ENCODE measurements at regions not wholly inside any gene's neighbourhood (a gene's known extent, or its start where the extent isn't known, plus 50 kb on each side); places are given as distances from the start of the nearest gene placed in this dataset.

DNA sequence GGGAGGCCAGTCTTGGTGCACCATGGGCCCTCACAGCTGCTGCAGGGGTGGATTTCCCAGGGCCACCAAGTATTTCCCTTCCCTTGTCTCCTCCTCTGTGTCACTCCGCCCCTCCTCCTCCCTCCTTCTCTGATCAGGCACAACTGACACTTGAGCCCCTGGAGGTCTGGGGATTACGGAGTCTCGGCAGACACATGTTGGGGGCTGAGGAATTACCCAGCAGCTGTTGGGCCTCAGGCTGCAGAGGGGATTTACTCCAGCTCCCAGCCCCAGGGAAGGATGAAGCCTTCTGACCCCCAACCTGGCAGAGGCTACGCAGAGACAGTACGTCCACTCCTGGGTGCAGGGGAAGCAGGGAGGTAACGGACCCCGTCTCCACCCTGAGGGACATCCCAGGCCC is 420.5 kb upstream of the SULF2 start:
- TF ChIP-seq, protein P1, sequence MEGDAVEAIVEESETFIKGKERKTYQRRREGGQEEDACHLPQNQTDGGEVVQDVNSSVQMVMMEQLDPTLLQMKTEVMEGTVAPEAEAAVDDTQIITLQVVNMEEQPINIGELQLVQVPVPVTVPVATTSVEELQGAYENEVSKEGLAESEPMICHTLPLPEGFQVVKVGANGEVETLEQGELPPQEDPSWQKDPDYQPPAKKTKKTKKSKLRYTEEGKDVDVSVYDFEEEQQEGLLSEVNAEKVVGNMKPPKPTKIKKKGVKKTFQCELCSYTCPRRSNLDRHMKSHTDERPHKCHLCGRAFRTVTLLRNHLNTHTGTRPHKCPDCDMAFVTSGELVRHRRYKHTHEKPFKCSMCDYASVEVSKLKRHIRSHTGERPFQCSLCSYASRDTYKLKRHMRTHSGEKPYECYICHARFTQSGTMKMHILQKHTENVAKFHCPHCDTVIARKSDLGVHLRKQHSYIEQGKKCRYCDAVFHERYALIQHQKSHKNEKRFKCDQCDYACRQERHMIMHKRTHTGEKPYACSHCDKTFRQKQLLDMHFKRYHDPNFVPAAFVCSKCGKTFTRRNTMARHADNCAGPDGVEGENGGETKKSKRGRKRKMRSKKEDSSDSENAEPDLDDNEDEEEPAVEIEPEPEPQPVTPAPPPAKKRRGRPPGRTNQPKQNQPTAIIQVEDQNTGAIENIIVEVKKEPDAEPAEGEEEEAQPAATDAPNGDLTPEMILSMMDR (IDR thresholded peaks at IDR 0.05; ENCODE audit: insufficient read depth in 1 of 2, low read depth in 1 of 2, low read length in 1 of 2, severe bottlenecking in 1 of 2, unreplicated experiment in 1 of 2): no peak
- Histone ChIP-seq H3K4me1 (no peaks in the 10 kb centered on the region), H3K27me3 (replicated peaks; ENCODE audit: control insufficient read depth, insufficient read depth, low read length) (no peaks in the 10 kb centered on the region), H3K4me3 (ENCODE audit: low read depth, low read length) (no peak overlapping the region), H3K36me3 (ENCODE audit: control insufficient read depth, insufficient read depth, low read length) (no peaks in the 10 kb centered on the region), H3K9me3 (no peaks in the 10 kb centered on the region)
- Mint-ChIP-seq H3K36me3 (ENCODE audit: insufficient read depth, unreplicated experiment) (no peaks in the 10 kb centered on the region), H3K27ac (ENCODE audit: unreplicated experiment) (no peak overlapping the region), H3K9me3 (ENCODE audit: unreplicated experiment) (no peaks in the 10 kb centered on the region), H3K27me3 (ENCODE audit: insufficient read depth, unreplicated experiment) (no peaks in the 10 kb centered on the region), H3K4me1 (ENCODE audit: low read depth, unreplicated experiment) (no peaks in the 10 kb centered on the region), H3K4me3 (ENCODE audit: unreplicated experiment) (no peak overlapping the region)
- ChIA-PET POLR2A (no interaction called here), CTCF (no interaction called here)
- BruUV-seq (replicated peaks): no TSS peak
- intact Hi-C loops (cut with micrococcal nuclease; ENCODE audit: unreplicated experiment): no loop called here
- DNase-seq: no peak

DNA sequence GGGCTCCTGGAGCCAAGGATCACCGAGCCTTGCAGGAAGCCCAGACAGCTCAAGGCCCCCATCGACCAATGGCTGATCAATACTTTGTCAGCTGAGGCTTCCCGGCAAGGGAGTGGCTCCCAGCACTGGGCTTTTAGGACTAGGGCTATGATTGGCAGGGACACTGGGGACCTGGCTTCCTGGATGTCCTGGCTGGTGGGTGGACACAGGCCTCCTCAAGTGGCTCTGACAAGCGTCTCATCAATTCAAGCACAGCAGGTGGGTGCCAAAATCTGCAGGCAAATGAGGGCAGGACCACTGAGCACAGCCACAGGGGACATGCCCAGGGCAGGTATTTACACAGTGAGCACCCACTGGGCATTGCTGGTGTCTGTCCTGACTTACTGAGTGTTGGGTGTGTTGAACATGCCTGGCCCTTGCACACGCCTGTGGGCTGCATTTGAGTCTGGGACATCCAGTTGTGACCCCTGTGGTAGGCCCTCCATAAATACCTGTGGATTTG is 420.1 kb upstream of the SULF2 start:
- no peaks in the 10 kb centered on the region for H3K4me1 Mint-ChIP-seq (ENCODE audit: low read depth, unreplicated experiment)
- CTCF ChIA-PET: no interaction called here
- BruUV-seq (replicated peaks): no TSS peak
- POLR2A ChIA-PET: no interaction called here
- no peak overlapping the region for H3K27ac Mint-ChIP-seq (ENCODE audit: unreplicated experiment)
- TF ChIP-seq, protein P1 (IDR thresholded peaks at IDR 0.05; ENCODE audit: insufficient read depth in 1 of 2, low read depth in 1 of 2, low read length in 1 of 2, severe bottlenecking in 1 of 2, unreplicated experiment in 1 of 2): no peak
- no peaks in the 10 kb centered on the region for H3K36me3 ChIP-seq (ENCODE audit: control insufficient read depth, insufficient read depth, low read length)
- H3K27me3 ChIP-seq (replicated peaks; ENCODE audit: control insufficient read depth, insufficient read depth, low read length): no peaks in the 10 kb centered on the region
- no peaks in the 10 kb centered on the region for H3K4me1 ChIP-seq
- no peak for DNase-seq
- H3K9me3 ChIP-seq: no peaks in the 10 kb centered on the region
- H3K9me3 Mint-ChIP-seq (ENCODE audit: unreplicated experiment): no peaks in the 10 kb centered on the region
- H3K36me3 Mint-ChIP-seq (ENCODE audit: insufficient read depth, unreplicated experiment): no peaks in the 10 kb centered on the region
- no peaks in the 10 kb centered on the region for H3K27me3 Mint-ChIP-seq (ENCODE audit: insufficient read depth, unreplicated experiment)
- no peak overlapping the region for H3K4me3 ChIP-seq (ENCODE audit: low read depth, low read length)
- intact Hi-C loops (cut with micrococcal nuclease; ENCODE audit: unreplicated experiment): no loop called here
- H3K4me3 Mint-ChIP-seq (ENCODE audit: unreplicated experiment): no peak overlapping the region

DNA sequence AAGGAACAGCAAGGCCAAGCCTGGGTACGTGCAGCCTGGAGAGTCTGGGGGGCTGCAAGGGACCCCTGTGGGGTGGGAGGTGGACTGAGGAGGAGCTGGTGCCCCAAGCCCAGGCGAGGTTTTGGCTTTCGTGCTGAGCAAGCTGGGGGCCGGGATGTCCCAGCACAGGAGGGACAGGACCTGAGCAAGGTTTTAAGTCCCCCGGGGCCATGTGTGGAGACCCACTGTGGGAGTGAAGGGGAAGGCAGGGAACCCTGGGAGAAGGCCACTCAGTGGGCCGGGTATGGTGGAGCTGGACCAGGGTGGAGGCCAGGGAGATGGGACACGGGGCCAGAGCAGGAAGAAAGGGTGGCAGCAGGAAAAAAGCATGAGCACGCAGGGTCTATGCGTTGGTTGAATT is 419.2 kb upstream of the SULF2 start:
- no peak overlapping the region for H3K4me3 ChIP-seq (ENCODE audit: low read depth, low read length)
- intact Hi-C loops (cut with micrococcal nuclease; ENCODE audit: unreplicated experiment): no loop called here
- TF ChIP-seq, protein P1 (IDR thresholded peaks at IDR 0.05; ENCODE audit: insufficient read depth in 1 of 2, low read depth in 1 of 2, low read length in 1 of 2, severe bottlenecking in 1 of 2, unreplicated experiment in 1 of 2): no peak
- Mint-ChIP-seq H3K36me3 (ENCODE audit: insufficient read depth, unreplicated experiment) (no peaks in the 10 kb centered on the region), H3K27ac (ENCODE audit: unreplicated experiment) (peak overlapping the region; percentile 2), H3K9me3 (ENCODE audit: unreplicated experiment) (no peaks in the 10 kb centered on the region), H3K4me3 (ENCODE audit: unreplicated experiment) (no peak overlapping the region), H3K27me3 (ENCODE audit: insufficient read depth, unreplicated experiment) (no peaks in the 10 kb centered on the region), H3K4me1 (ENCODE audit: low read depth, unreplicated experiment) (no peaks in the 10 kb centered on the region)
- H3K36me3 ChIP-seq (ENCODE audit: control insufficient read depth, insufficient read depth, low read length): no peaks in the 10 kb centered on the region
- H3K4me1 ChIP-seq: no peaks in the 10 kb centered on the region
- no peaks in the 10 kb centered on the region for H3K9me3 ChIP-seq
- DNase-seq: peak in 1 of 2 experiments; percentile 36
- no peaks in the 10 kb centered on the region for H3K27me3 ChIP-seq (replicated peaks; ENCODE audit: control insufficient read depth, insufficient read depth, low read length)
- CTCF ChIA-PET: no interaction called here
- POLR2A ChIA-PET: no interaction called here
- no TSS peak for BruUV-seq (replicated peaks)

All from Caco-2 (cell line).